HFFc6 (cell line): ENCODE measurements at regions not wholly inside any gene's neighbourhood (a gene's known extent, or its start where the extent isn't known, plus 50 kb on each side); places are given as distances from the start of the nearest gene placed in this dataset.

Experiments used
- DNase-seq: peaks from one replicate; pipeline ENCODE4 v3.0.0-alpha.2; 2018
- H3K27ac Mint-ChIP-seq: 2 replicates; pipeline ENCODE4 v1.8.0; 2020; ENCODE audit warnings: mild to moderate bottlenecking, mixed read lengths
- H3K27me3 Mint-ChIP-seq: 2 replicates; pipeline ENCODE4 v1.8.0; 2021; ENCODE audit warnings: mild to moderate bottlenecking, moderate library complexity, mixed read lengths; ENCODE audit not compliant: insufficient read depth
- H3K36me3 Mint-ChIP-seq: 2 replicates; pipeline ENCODE4 v1.8.0; 2021; ENCODE audit warnings: low read depth, mixed read lengths
- H3K4me1 Mint-ChIP-seq: 2 replicates; pipeline ENCODE4 v1.8.0; 2020; ENCODE audit warnings: low read depth, mixed read lengths
- H3K4me3 Mint-ChIP-seq: 2 replicates; pipeline ENCODE4 v1.8.0; 2020; ENCODE audit warnings: mild to moderate bottlenecking, moderate library complexity, mixed read lengths
- H3K9me3 Mint-ChIP-seq: 2 replicates; pipeline ENCODE4 v1.8.0; 2020; ENCODE audit warnings: mild to moderate bottlenecking, mixed read lengths
- TF ChIP-seq, protein P1 (sequence below): fragments of 200-600 bp; sonication (generic); IDR thresholded peaks from 2 replicates; pipeline ENCODE4 v1.5.0; 2021; ENCODE audit warnings: antibody characterized with exemption, mild to moderate bottlenecking

DNA sequence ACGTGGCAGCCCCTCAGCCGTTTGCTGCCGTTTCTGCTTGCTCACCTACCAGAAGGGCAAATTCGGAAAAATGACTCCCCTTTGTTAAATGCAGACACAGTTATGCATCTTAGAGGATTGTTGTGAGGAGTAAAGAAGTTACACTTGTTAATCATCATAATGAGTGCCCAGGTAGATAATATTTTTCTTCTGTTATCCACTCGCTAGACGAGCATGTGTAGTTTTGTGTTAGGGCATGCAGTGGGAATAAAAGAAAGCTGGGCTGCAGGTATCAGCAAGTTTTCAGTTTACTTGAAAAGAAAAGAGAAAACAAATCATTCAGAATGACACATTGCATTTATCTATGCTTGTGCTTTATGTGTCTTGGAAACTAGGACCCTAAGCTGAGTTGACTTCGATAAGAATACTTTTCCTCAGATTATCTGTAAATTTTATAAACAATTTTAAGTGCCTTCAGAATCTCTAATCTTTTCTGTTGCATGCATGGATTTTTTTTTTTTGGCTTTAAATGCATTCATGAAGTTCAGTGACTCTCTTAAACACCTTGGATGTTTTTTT, 365.3 kb downstream of the QKI start:
- H3K4me1 Mint-ChIP-seq, result no peaks in the 10 kb centered on the region
- H3K9me3 Mint-ChIP-seq, result no peaks in the 10 kb centered on the region; the same call in 1 of the 2 replicates
- peaks cover 3% of the 10 kb centered on the region for H3K27me3 Mint-ChIP-seq
- DNase-seq, result no peak
- H3K4me3 Mint-ChIP-seq, result no peak overlapping the region
- TF ChIP-seq, protein P1, sequence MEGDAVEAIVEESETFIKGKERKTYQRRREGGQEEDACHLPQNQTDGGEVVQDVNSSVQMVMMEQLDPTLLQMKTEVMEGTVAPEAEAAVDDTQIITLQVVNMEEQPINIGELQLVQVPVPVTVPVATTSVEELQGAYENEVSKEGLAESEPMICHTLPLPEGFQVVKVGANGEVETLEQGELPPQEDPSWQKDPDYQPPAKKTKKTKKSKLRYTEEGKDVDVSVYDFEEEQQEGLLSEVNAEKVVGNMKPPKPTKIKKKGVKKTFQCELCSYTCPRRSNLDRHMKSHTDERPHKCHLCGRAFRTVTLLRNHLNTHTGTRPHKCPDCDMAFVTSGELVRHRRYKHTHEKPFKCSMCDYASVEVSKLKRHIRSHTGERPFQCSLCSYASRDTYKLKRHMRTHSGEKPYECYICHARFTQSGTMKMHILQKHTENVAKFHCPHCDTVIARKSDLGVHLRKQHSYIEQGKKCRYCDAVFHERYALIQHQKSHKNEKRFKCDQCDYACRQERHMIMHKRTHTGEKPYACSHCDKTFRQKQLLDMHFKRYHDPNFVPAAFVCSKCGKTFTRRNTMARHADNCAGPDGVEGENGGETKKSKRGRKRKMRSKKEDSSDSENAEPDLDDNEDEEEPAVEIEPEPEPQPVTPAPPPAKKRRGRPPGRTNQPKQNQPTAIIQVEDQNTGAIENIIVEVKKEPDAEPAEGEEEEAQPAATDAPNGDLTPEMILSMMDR, result no peak
- H3K27ac Mint-ChIP-seq, result no peak overlapping the region
- no peaks in the 10 kb centered on the region for H3K36me3 Mint-ChIP-seq

DNA sequence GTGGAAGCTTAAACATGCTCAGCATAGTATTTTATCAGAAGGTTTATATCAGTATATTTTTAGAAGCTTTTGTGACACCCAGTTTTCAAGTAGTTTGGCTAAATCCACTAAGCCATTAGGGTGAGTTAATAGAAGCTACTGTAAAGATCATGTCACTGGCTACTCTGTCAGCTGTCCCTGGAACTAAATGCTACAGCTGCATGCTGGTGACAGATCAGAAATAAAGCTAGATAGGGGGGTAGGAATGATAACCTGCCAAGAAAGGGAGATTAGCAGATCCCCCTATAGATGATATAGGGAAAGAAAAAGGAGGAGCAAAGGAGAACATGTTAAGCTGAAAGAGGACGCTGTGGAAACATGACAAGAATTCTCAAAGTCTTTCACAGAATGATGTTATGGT, 363.2 kb downstream of the QKI start:
- no peak for DNase-seq
- no peak overlapping the region for H3K27ac Mint-ChIP-seq
- H3K4me1 Mint-ChIP-seq, result no peaks in the 10 kb centered on the region
- no peaks in the 10 kb centered on the region for H3K36me3 Mint-ChIP-seq
- TF ChIP-seq, protein P1, result no peak
- H3K27me3 Mint-ChIP-seq, result peaks cover 3% of the 10 kb centered on the region
- H3K9me3 Mint-ChIP-seq, result no peaks in the 10 kb centered on the region; the same call in 1 of the 2 replicates
- H3K4me3 Mint-ChIP-seq, result no peak overlapping the region

DNA sequence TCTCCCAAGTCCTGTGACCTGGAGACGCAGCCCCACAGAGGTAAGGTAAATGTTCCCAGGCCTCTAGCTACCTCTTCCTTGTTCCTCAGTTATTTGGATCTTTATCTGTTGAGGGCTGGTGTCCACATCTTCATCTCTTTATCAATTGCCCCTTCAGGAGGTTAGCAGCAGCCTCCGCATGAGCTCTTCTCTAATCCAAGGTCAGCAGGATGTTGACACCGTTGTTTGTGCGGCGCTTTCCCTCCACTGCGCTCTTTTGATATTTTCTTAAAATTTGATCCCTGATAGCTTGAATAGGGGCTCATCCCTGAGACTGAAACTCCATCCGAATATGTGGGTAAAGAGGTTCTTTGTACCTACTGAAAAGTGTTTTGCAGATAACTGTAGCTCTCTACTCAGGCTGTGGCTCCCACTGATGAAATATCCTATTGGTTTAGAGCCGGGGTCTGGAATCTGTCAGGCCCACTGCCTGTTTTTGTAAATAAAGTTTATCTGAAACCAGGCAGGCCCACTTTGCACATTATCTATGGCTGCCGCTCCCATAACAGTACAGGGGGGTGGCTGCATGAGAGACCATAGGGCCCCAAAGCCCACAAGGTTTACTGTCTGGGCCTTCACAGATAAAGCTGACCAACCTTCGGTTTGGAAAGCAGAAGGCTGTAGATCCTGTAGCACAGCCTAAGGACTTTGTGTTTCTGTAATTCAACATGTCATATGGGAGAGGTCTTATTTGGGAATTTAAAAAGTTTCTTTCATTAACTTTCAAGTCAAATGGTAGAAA, 362.6 kb downstream of the QKI start:
- Mint-ChIP-seq H3K4me1 (no peaks in the 10 kb centered on the region), H3K27me3 (peaks cover 2% of the 10 kb centered on the region; the same call in 1 of the 2 replicates), H3K4me3 (no peak overlapping the region), H3K36me3 (no peaks in the 10 kb centered on the region), H3K27ac (no peak overlapping the region), H3K9me3 (no peaks in the 10 kb centered on the region; the same call in 1 of the 2 replicates)
- TF ChIP-seq, protein P1, result no peak
- DNase-seq, result no peak

DNA sequence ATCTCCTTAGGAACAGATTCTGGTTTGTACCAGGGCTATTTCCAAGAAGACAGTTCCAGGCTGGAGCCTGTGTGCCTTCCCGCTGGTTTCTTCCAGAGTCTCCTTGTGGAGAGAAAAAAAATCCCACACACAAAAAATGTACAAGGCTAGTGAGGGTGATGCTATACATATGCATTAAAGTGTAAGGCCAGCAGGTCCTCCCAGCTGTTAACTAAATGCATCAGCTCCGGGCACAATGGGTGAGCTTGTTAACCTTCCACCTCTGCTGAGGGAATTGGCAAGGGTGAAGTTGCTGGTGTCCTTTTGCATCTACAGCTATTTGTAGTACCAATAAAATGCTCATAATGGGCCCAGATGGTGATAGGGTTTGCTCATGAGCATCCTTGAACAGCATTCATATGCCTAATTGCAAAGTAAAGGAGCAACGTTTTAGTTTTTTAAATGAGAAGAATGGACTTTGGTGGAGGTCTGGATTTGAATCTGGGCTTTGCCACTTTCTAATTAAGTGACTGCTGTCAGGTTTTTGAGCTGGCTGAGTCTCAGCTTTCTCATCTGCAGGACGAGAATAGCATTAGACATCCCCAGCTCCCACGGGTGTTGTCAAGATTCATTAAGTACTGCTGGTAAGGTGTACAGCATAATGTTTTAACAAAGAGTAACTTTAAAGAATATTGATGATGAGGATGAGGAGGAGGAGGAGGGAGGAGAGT, 361.8 kb downstream of the QKI start:
- H3K9me3 Mint-ChIP-seq, result no peaks in the 10 kb centered on the region; the same call in 1 of the 2 replicates
- no peak for DNase-seq
- H3K36me3 Mint-ChIP-seq, result no peaks in the 10 kb centered on the region
- no peak overlapping the region for H3K27ac Mint-ChIP-seq
- H3K4me1 Mint-ChIP-seq, result no peaks in the 10 kb centered on the region
- peaks cover 2% of the 10 kb centered on the region; the same call in 1 of the 2 replicates for H3K27me3 Mint-ChIP-seq
- TF ChIP-seq, protein P1, result no peak
- no peak overlapping the region for H3K4me3 Mint-ChIP-seq

DNA sequence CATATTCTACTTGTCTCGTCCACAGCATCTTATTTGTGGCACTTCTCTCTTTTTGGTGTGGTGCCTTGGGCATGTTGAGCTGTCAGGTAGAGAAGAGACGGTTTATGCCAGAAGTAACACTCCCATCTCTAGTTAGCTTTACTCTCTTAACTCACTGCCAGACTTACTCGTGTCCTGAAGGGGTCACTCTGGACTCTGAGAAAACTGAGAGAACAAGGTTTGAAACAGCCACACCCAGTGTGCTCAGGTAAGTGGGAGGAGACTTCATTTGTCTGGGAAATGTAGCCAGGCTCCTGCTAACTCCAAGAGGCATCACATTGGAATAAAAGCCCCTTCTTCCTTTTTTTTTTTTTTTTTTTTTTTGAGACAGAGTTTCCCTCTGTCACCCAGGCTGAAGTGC, 360.8 kb downstream of the QKI start:
- Mint-ChIP-seq H3K4me3 (no peak overlapping the region), H3K4me1 (no peaks in the 10 kb centered on the region), H3K27me3 (peaks cover 2% of the 10 kb centered on the region; the same call in 1 of the 2 replicates), H3K36me3 (no peaks in the 10 kb centered on the region), H3K27ac (no peak overlapping the region), H3K9me3 (no peaks in the 10 kb centered on the region; the same call in 1 of the 2 replicates)
- TF ChIP-seq, protein P1, result no peak
- DNase-seq, result no peak
